Hepatocyte (in vitro differentiated cells): ENCODE measurements at regions not wholly inside any gene's neighbourhood (a gene's known extent, or its start where the extent isn't known, plus 50 kb on each side); places are given as distances from the start of the nearest gene placed in this dataset.

ENCODE experiments used
- DNase-seq: peaks from one replicate; pipeline ENCODE4 v3.0.0-alpha.2; 2016; ENCODE audit warnings: low spot score
- H2AFZ ChIP-seq: fragments of 200-600 bp; sonication (generic); 2 replicates; pipeline ENCODE4 v1.6.0; 2016; ENCODE audit warnings: antibody characterized with exemption, mild to moderate bottlenecking
- H3K27ac ChIP-seq: fragments of 200-600 bp; sonication (generic); 2 replicates; pipeline ENCODE4 v1.5.1; 2016; ENCODE audit warnings: mild to moderate bottlenecking
- H3K27me3 ChIP-seq: fragments of 200-600 bp; sonication (generic); 2 replicates; pipeline ENCODE4 v1.6.1; 2016
- H3K36me3 ChIP-seq: fragments of 200-600 bp; sonication (generic); replicated peaks from 2 replicates; pipeline ENCODE4 v1.5.1; 2016; ENCODE audit warnings: low read depth; ENCODE audit not compliant: insufficient read depth
- H3K4me1 ChIP-seq: fragments of 200-600 bp; sonication (generic); 2 replicates; pipeline ENCODE4 v1.5.1; 2016; ENCODE audit warnings: mild to moderate bottlenecking, moderate library complexity; ENCODE audit not compliant: insufficient read depth
- H3K4me2 ChIP-seq: fragments of 200-600 bp; sonication (generic); 2 replicates; pipeline ENCODE4 v1.6.0; 2016
- H3K4me3 ChIP-seq: fragments of 200-600 bp; sonication (generic); 2 replicates; pipeline ENCODE4 v1.5.1; 2016; ENCODE audit warnings: mild to moderate bottlenecking
- H3K79me2 ChIP-seq: fragments of 200-600 bp; sonication (generic); 2 replicates; pipeline ENCODE4 v1.6.0; 2017; ENCODE audit warnings: mild to moderate bottlenecking
- H3K9me2 ChIP-seq: fragments of 200-600 bp; sonication (generic); replicated peaks from 2 replicates; pipeline ENCODE4 v1.6.0; 2017; ENCODE audit warnings: mild to moderate bottlenecking; ENCODE audit not compliant: insufficient read depth
- H3K9me3 ChIP-seq: fragments of 200-600 bp; sonication (generic); 2 replicates; pipeline ENCODE4 v1.5.1; 2016; ENCODE audit warnings: low read depth, mild to moderate bottlenecking
- H4K20me1 ChIP-seq: fragments of 200-600 bp; sonication (generic); 2 replicates; pipeline ENCODE4 v1.6.0; 2016; ENCODE audit warnings: mild to moderate bottlenecking; ENCODE audit not compliant: insufficient read depth, poor library complexity, severe bottlenecking
- EZH2 ChIP-seq: fragments of 200-600 bp; sonication (generic); IDR thresholded peaks from 2 replicates; pipeline ENCODE4 v1.6.1; 2016; ENCODE audit warnings: antibody characterized with exemption, mild to moderate bottlenecking, borderline replicate concordance
- EZH2phosphoT487 ChIP-seq: fragments of 200-600 bp; sonication (generic); IDR thresholded peaks from one replicate; pipeline ENCODE4 v1.6.1; 2018; ENCODE audit warnings: antibody characterized with exemption, mild to moderate bottlenecking, low read depth, moderate library complexity; ENCODE audit not compliant: unreplicated experiment, severe bottlenecking
- whole genome bisulfite sequencing: methylation state at CpG from one replicate; pipeline ENCODE4 v1.1.6; 2016; ENCODE audit warnings: low lambda C conversion rate; ENCODE audit errors: missing lambda C conversion rate; 5-methylcytosine and 5-hydroxymethylcytosine counted together
- TF ChIP-seq, protein P1 (sequence below): fragments of 200-600 bp; sonication (generic); IDR thresholded peaks from 2 replicates; pipeline ENCODE4 v1.5.1; 2016; ENCODE audit warnings: antibody characterized with exemption, mild to moderate bottlenecking; ENCODE audit not compliant: poor library complexity

DNA sequence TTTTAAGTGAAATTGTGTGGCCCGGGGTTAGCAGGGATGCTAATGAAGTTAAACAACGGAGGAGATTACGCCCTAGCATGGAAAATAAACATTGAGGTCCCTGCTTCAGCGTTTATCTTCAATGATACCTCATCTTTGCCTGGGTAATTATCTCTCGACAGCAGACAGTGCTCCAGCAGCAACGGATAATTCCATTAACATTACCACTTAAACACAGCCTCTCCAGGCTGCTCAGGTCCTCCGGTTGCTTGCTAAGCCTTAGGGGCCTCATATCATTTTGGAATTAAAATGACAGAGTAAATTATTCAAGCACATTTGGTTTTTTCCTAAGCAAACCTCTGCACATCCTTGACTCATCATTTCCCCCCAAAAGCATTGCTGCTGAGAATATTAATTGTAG is 281.5 kb upstream of the KLF3 start:
- H3K9me3 ChIP-seq, result no peaks in the 10 kb centered on the region
- H2AFZ ChIP-seq, result peak overlapping the region; percentile 34
- H3K4me3 ChIP-seq, result no peak overlapping the region
- no peaks in the 10 kb centered on the region for H3K36me3 ChIP-seq
- H4K20me1 ChIP-seq, result no peaks in the 10 kb centered on the region
- peak overlapping the region; percentile 26 for H3K27ac ChIP-seq
- peaks cover 34% of the 10 kb centered on the region for H3K4me1 ChIP-seq
- DNase-seq, result no peak
- H3K79me2 ChIP-seq, result no peaks in the 10 kb centered on the region
- no peak for TF ChIP-seq EZH2phosphoT487
- TF ChIP-seq, protein P1, sequence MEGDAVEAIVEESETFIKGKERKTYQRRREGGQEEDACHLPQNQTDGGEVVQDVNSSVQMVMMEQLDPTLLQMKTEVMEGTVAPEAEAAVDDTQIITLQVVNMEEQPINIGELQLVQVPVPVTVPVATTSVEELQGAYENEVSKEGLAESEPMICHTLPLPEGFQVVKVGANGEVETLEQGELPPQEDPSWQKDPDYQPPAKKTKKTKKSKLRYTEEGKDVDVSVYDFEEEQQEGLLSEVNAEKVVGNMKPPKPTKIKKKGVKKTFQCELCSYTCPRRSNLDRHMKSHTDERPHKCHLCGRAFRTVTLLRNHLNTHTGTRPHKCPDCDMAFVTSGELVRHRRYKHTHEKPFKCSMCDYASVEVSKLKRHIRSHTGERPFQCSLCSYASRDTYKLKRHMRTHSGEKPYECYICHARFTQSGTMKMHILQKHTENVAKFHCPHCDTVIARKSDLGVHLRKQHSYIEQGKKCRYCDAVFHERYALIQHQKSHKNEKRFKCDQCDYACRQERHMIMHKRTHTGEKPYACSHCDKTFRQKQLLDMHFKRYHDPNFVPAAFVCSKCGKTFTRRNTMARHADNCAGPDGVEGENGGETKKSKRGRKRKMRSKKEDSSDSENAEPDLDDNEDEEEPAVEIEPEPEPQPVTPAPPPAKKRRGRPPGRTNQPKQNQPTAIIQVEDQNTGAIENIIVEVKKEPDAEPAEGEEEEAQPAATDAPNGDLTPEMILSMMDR, result no peak
- TF ChIP-seq EZH2, result no peak
- no peaks in the 10 kb centered on the region for H3K9me2 ChIP-seq
- 16% methylated on average over 7 of the region's 7 CpGs for WGBS
- H3K27me3 ChIP-seq, result no peaks in the 10 kb centered on the region
- peak overlapping the region; percentile 15 for H3K4me2 ChIP-seq

DNA sequence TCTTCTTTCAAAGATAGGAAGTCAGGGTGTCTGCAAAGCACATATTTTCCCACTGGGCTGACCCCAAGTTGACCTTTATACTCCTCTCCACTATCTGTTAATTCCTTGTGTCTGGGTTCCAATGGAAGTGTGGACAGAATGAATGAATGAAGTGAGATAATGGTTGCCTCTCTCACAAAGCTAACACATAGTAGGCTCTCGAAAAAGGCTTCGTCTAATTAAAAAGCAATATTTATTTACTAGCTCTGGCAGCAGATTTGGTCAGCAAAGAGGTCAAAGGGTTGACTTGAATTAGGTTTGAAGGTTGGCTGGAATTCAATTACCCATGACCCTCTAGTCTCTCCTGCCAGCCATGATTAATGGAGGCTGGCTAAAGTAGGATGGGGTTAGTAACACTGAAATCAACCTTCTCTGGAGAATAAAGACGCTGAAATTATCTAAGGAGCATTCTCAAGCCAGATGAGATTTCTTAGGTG is 280.3 kb upstream of the KLF3 start:
- peak overlapping the region; percentile 26 for H3K27ac ChIP-seq
- peaks cover 37% of the 10 kb centered on the region for H3K4me1 ChIP-seq
- H3K27me3 ChIP-seq, result no peaks in the 10 kb centered on the region
- no peak overlapping the region for H2AFZ ChIP-seq
- WGBS, result 81% methylated on average over 3 of the region's 3 CpGs
- H3K9me2 ChIP-seq, result no peaks in the 10 kb centered on the region
- TF ChIP-seq EZH2, result no peak
- TF ChIP-seq EZH2phosphoT487, result no peak
- TF ChIP-seq, protein P1, result no peak
- no peak overlapping the region for H3K4me3 ChIP-seq
- no peak for DNase-seq
- no peaks in the 10 kb centered on the region for H3K36me3 ChIP-seq
- no peaks in the 10 kb centered on the region for H3K9me3 ChIP-seq
- H3K4me2 ChIP-seq, result no peak overlapping the region
- no peaks in the 10 kb centered on the region for H3K79me2 ChIP-seq
- no peaks in the 10 kb centered on the region for H4K20me1 ChIP-seq

DNA sequence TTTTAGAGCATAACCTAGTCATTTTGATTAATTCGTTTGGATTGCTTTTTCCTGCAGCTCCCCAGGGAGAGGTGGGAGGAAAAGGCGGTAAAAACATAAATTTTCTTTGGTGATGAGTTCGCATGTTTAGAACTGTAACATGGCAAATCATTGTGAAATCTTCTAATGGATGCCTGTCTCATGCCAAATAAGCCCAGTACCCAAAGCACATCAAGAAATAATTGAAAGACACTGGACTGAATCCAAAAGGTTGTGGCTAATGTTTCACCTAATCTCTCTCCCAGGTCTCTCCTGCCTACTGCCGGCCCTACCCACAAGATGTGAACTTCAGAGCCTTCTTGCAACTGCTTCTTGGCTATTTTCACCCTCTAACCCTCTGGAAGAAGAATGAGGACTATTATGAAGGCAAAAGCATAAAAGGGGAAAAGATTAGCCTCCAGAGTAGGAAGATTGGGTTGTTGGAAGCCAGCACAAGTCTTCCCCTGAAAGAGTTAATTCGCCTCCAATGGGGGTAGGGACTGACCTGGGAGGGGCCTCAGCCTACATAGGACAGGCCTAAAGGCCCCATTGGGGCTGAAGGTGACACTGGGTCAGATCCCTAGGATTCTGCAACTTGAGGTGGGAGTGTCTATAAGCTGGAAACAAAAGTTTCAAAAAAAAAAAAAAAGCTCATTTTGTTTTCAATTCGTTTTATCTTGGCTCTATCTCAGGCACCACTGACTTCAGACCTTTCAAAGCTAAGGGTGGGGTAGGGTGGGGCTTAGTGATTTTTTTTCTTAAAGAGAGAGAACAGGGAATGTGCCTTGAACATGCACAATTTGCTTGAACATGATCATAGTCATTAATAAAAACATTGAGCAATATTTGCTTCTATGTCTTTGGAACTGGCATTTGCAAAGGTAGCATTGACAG is 278.6 kb upstream of the KLF3 start:
- WGBS, result 71% methylated on average over 6 of the region's 6 CpGs
- Histone ChIP-seq H3K36me3 (no peaks in the 10 kb centered on the region), H3K27ac (peak overlapping the region; percentile 71), H3K4me1 (peaks cover 37% of the 10 kb centered on the region), H3K9me2 (no peaks in the 10 kb centered on the region), H3K27me3 (no peaks in the 10 kb centered on the region), H3K4me3 (no peak overlapping the region), H3K9me3 (no peaks in the 10 kb centered on the region), H4K20me1 (no peaks in the 10 kb centered on the region), H3K4me2 (peak overlapping the region; percentile 48), H3K79me2 (no peaks in the 10 kb centered on the region), H2AFZ (no peak overlapping the region)
- no peak for DNase-seq
- TF ChIP-seq EZH2phosphoT487 (no peak), EZH2 (no peak)
- TF ChIP-seq, protein P1, result no peak
